NCI-H1436 treated with DMSO at 0.1 percent for 48 hours (cell line): ENCODE measurements at regions not wholly inside any gene's neighbourhood (a gene's known extent, or its start where the extent isn't known, plus 50 kb on each side); places are given as distances from the start of the nearest gene placed in this dataset.

Experiments used
- DNase-seq: peaks from one replicate; lab custom pipeline; 2025; lab: John Stamatoyannopoulos, UW

GRCh38 chr16:6663668-6664067 lies 669.0 kb upstream of the RBFOX1 start:
- DNase-seq: no peak

GRCh38 chr16:6656760-6657159 lies 675.9 kb upstream of the RBFOX1 start:
- DNase-seq: no peak

- DNase-seq: no peak
Measured at GRCh38 chr16:6646891-6647290, 685.8 kb upstream of the RBFOX1 start.

GRCh38 chr16:6645768-6646568 lies 686.7 kb upstream of the RBFOX1 start:
- DNase-seq: no peak

- DNase-seq: no peak
Measured at GRCh38 chr16:6644916-6645315, 687.7 kb upstream of the RBFOX1 start.

- no peak for DNase-seq
Measured at GRCh38 chr16:6643080-6643686, 689.5 kb upstream of the RBFOX1 start.

- DNase-seq: no peak
Measured at GRCh38 chr16:6642271-6642670, 690.4 kb upstream of the RBFOX1 start.

GRCh38 chr16:6641091-6641490 lies 691.6 kb upstream of the RBFOX1 start:
- no peak for DNase-seq

GRCh38 chr16:6636457-6636856 lies 696.2 kb upstream of the RBFOX1 start:
- no peak for DNase-seq

- DNase-seq: no peak
Measured at GRCh38 chr16:6634151-6634550, 698.5 kb upstream of the RBFOX1 start.

GRCh38 chr16:6633456-6633855 lies 699.2 kb upstream of the RBFOX1 start:
- DNase-seq: no peak

- DNase-seq: no peak
Measured at GRCh38 chr16:6629110-6629509, 703.5 kb upstream of the RBFOX1 start.

- no peak for DNase-seq
Measured at GRCh38 chr16:6625606-6626005, 707.0 kb upstream of the RBFOX1 start.

- DNase-seq: no peak
Measured at GRCh38 chr16:6618874-6619273, 713.8 kb upstream of the RBFOX1 start.

- DNase-seq: no peak
Measured at GRCh38 chr16:6616746-6617145, 715.9 kb upstream of the RBFOX1 start.

GRCh38 chr16:6615636-6616035 lies 717.0 kb upstream of the RBFOX1 start:
- DNase-seq: no peak

- DNase-seq: no peak
Measured at GRCh38 chr16:6611535-6611934, 721.1 kb upstream of the RBFOX1 start.

GRCh38 chr16:6605490-6605889 lies 727.2 kb upstream of the RBFOX1 start:
- DNase-seq: no peak

GRCh38 chr16:6603780-6604325 lies 728.8 kb upstream of the RBFOX1 start:
- no peak for DNase-seq

GRCh38 chr16:6602405-6602804 lies 730.2 kb upstream of the RBFOX1 start:
- no peak for DNase-seq

- DNase-seq: no peak
Measured at GRCh38 chr16:6600167-6600566, 732.5 kb upstream of the RBFOX1 start.

- DNase-seq: no peak
Measured at GRCh38 chr16:6593799-6594198, 738.8 kb upstream of the RBFOX1 start.

- DNase-seq: no peak
Measured at GRCh38 chr16:6576606-6577005, 756.0 kb upstream of the RBFOX1 start.

- DNase-seq: no peak
Measured at GRCh38 chr16:6576113-6576512, 756.5 kb upstream of the RBFOX1 start.
